Adrenal gland (tissue), 9 donors: ENCODE measurements at regions not wholly inside any gene's neighbourhood (a gene's known extent, or its start where the extent isn't known, plus 50 kb on each side); places are given as distances from the start of the nearest gene placed in this dataset.

ENCODE experiments used
- DNase-seq, 7 donors: peaks; one replicate each; pipeline ENCODE4 v3.0.0-alpha.2; 2019 to 2020
- H3K27ac ChIP-seq, 5 donors: fragments of 200-600 bp; sonication (generic) in 4 of 5; 1 replicate in 3 of 5; 2 replicates in 2 of 5; pipeline versions ENCODE4 v1.5.1 to v1.8.0; 2016 to 2020; ENCODE audit warnings: mild to moderate bottlenecking in 1 of 5
- H3K27me3 ChIP-seq: fragments of 200-600 bp; 2 replicates; pipeline ENCODE4 v1.8.0; 2021
- H3K36me3 ChIP-seq, 2 donors: fragments of 200-600 bp; replicated peaks in 1 of 2; 1 replicate in 1 of 2; 2 replicates in 1 of 2; pipeline versions ENCODE4 v1.5.1 to v1.8.0; 2018 to 2022
- H3K4me1 ChIP-seq, 2 donors: fragments of 200-600 bp; replicated peaks in 1 of 2; 1 replicate in 1 of 2; 2 replicates in 1 of 2; pipeline versions ENCODE4 v1.5.1 to v1.8.0; 2018 to 2021
- H3K4me3 ChIP-seq, 4 donors: fragments of 200-600 bp; sonication (generic) in 3 of 4; one replicate each; pipeline ENCODE4 v1.5.1; 2016 to 2018
- H3K9me3 ChIP-seq, 3 donors: fragments of 200-600 bp; sonication (generic) in 1 of 3; replicated peaks in 1 of 3; 1 replicate in 2 of 3; 2 replicates in 1 of 3; pipeline versions ENCODE4 v1.5.1 to v1.8.0; 2016 to 2021
- CTCF ChIP-seq, 6 experiments: fragments of 450-650 bp in 4 of 6; fragments of 200-600 bp in 2 of 6; sonication (generic) in 1 of 6; IDR thresholded peaks; 1 replicate in 5 of 6; 2 replicates in 1 of 6; pipeline versions ENCODE4 v1.5.1 to v1.8.0; 2016 to 2021; ENCODE audit warnings: antibody characterized with exemption in 6 of 6, mild to moderate bottlenecking in 2 of 6, moderate library complexity in 1 of 6
- POLR2A ChIP-seq, 2 donors: fragments of 450-650 bp; IDR thresholded peaks; one replicate each; pipeline ENCODE4 v1.6.1; 2017; ENCODE audit warnings: antibody characterized with exemption in 2 of 2, mild to moderate bottlenecking in 2 of 2, moderate library complexity in 1 of 2
- WGBS, 4 donors: extraction: QIAGEN DNeasy Blood & Tissue Kit in 2 of 4; methylation state at CpG; one replicate each; pipeline versions ENCODE4 v1.1.5 to v1.1.7; 2013 to 2017; 5-methylcytosine and 5-hydroxymethylcytosine counted together
- intact Hi-C, 2 donors: fragments of 100-400 bp; cut with DNase I; formaldehyde crosslinking; loops; one replicate each; pipeline versions ENCODE4 v1.14.1 to v1.15.0; 2022 to 2023
- donor health status: healthy with polysubstance abuse.
- donor health status: Bipolar disorder and iron deficiency.
- donor health status: DM: yes; HTN: yes; CAD: no.
- donor health status: DM: no; HTN: no; CAD: no.
- donor health status: DM: no; HTN: no; CAD: no.

GRCh38 chr2:216918088-216918680 is 58.3 kb upstream of the TNP1 start:
- intact Hi-C loops, result no loop called here
- H3K27ac ChIP-seq, result no peak overlapping the region

GRCh38 chr2:216916956-216917650 is 57.2 kb upstream of the TNP1 start:
- no peaks in the 10 kb centered on the region for H3K4me1 ChIP-seq
- H3K27me3 ChIP-seq, result no peaks in the 10 kb centered on the region
- 96 to 99% (median 97%) methylated on average over 3 of the region's 3 CpGs for WGBS, 4 donors
- DNase-seq, result no peak
- no peaks in the 10 kb centered on the region for H3K9me3 ChIP-seq
- no peak overlapping the region for H3K4me3 ChIP-seq
- intact Hi-C loops, result no loop called here
- H3K27ac ChIP-seq, result no peak overlapping the region
- TF ChIP-seq CTCF (IDR thresholded peaks at IDR 0.05), result no peak
- TF ChIP-seq POLR2A (IDR thresholded peaks at IDR 0.05), result no peak
- no peaks in the 10 kb centered on the region for H3K36me3 ChIP-seq

More at GRCh38 chr2:216918088-216918680, 58.3 kb upstream of the TNP1 start:
- TF ChIP-seq CTCF (IDR thresholded peaks at IDR 0.05) (no peak), POLR2A (IDR thresholded peaks at IDR 0.05) (no peak)
- 56 to 71% (median 63%) methylated on average over 6 of the region's 6 CpGs for WGBS, 4 donors
- peak; percentile 17 to 56 (median 37) for DNase-seq
- Histone ChIP-seq H3K27me3 (no peaks in the 10 kb centered on the region), H3K4me3 (no peak overlapping the region), H3K9me3 (no peaks in the 10 kb centered on the region), H3K4me1 (no peaks in the 10 kb centered on the region), H3K36me3 (no peaks in the 10 kb centered on the region)

- H3K27ac ChIP-seq, result no peak overlapping the region
- H3K4me1 ChIP-seq, result no peaks in the 10 kb centered on the region
- no peak overlapping the region for H3K4me3 ChIP-seq
- H3K9me3 ChIP-seq, result no peaks in the 10 kb centered on the region
- WGBS, 4 donors, result 90 to 94% (median 91%) methylated on average over 12 of the region's 12 CpGs
- no peaks in the 10 kb centered on the region for H3K36me3 ChIP-seq
- no peak for DNase-seq
- intact Hi-C loops, result no loop called here
- H3K27me3 ChIP-seq, result no peaks in the 10 kb centered on the region
- no peak for TF ChIP-seq POLR2A (IDR thresholded peaks at IDR 0.05)
- TF ChIP-seq CTCF (IDR thresholded peaks at IDR 0.05), result no peak
Observed at GRCh38 chr2:216915557-216916150, 55.8 kb upstream of the TNP1 start.

GRCh38 chr2:216914491-216914890 is 54.6 kb upstream of the TNP1 start:
- WGBS, 4 donors, result 71 to 87% (median 84%) methylated on average over 1 to 3 of the region's 3 CpGs
- H3K27ac ChIP-seq, result no peak overlapping the region
- H3K9me3 ChIP-seq, result no peaks in the 10 kb centered on the region
- no peaks in the 10 kb centered on the region for H3K27me3 ChIP-seq
- no peaks in the 10 kb centered on the region for H3K4me1 ChIP-seq
- DNase-seq, result no peak
- TF ChIP-seq POLR2A (IDR thresholded peaks at IDR 0.05) (no peak), CTCF (IDR thresholded peaks at IDR 0.05) (no peak)
- H3K4me3 ChIP-seq, result no peak overlapping the region
- intact Hi-C loops, result no loop called here
- no peaks in the 10 kb centered on the region for H3K36me3 ChIP-seq
